ENCODE measurements at regions not wholly inside any gene's neighbourhood (a gene's known extent, or its start where the extent isn't known, plus 50 kb on each side); places are given as distances from the start of the nearest gene placed in this dataset.

GRCh38 chr18:45304558-45304957 is 310.7 kb upstream of the SLC14A2 start:
- TF ChIP-seq POLR2A (IDR thresholded peaks at IDR 0.05) = no peak
- TF ChIP-seq, protein P1, sequence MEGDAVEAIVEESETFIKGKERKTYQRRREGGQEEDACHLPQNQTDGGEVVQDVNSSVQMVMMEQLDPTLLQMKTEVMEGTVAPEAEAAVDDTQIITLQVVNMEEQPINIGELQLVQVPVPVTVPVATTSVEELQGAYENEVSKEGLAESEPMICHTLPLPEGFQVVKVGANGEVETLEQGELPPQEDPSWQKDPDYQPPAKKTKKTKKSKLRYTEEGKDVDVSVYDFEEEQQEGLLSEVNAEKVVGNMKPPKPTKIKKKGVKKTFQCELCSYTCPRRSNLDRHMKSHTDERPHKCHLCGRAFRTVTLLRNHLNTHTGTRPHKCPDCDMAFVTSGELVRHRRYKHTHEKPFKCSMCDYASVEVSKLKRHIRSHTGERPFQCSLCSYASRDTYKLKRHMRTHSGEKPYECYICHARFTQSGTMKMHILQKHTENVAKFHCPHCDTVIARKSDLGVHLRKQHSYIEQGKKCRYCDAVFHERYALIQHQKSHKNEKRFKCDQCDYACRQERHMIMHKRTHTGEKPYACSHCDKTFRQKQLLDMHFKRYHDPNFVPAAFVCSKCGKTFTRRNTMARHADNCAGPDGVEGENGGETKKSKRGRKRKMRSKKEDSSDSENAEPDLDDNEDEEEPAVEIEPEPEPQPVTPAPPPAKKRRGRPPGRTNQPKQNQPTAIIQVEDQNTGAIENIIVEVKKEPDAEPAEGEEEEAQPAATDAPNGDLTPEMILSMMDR (IDR thresholded peaks at IDR 0.05 in 4 of 5, conservative IDR thresholded peaks at IDR 0.05 in 1 of 5) = no peak
